AG08395 (cell line): ENCODE measurements at regions not wholly inside any gene's neighbourhood (a gene's known extent, or its start where the extent isn't known, plus 50 kb on each side); places are given as distances from the start of the nearest gene placed in this dataset.
A peak's percentile ranks its signal among the peaks of the same experiment; 100 is the strongest.
"Not testable (repeated sequence)": the region's sequence is repeated elsewhere in the genome, so short reads cannot be mapped to it uniquely, and the experiment has no call there.

ENCODE experiments used
- DNase-seq: peaks from one replicate; pipeline ENCODE4 v3.0.0; 2012; ENCODE audit warnings: mixed read lengths, low spot score

GRCh38 chr2:234723400-234723799 is 226.5 kb upstream of the ARL4C start:
- no peak for DNase-seq

- DNase-seq, result no peak
These were observed 225.3 kb upstream of the ARL4C start for GRCh38 chr2:234722176-234722575.

- DNase-seq, result no peak
These were observed 222.3 kb upstream of the ARL4C start for GRCh38 chr2:234719116-234719716.

GRCh38 chr2:234716271-234716670 is 219.4 kb upstream of the ARL4C start:
- DNase-seq, result no peak

GRCh38 chr2:234715671-234716250 is 218.9 kb upstream of the ARL4C start:
- no peak for DNase-seq

GRCh38 chr2:234714711-234715110 is 217.8 kb upstream of the ARL4C start:
- no peak for DNase-seq

- DNase-seq, result no peak
These were observed 215.6 kb upstream of the ARL4C start for GRCh38 chr2:234712421-234712935.

GRCh38 chr2:234711308-234711707 is 214.4 kb upstream of the ARL4C start:
- no peak for DNase-seq

GRCh38 chr2:234710587-234710986 is 213.7 kb upstream of the ARL4C start:
- DNase-seq, result no peak

- no peak for DNase-seq
These were observed 213.2 kb upstream of the ARL4C start for GRCh38 chr2:234710066-234710465.

GRCh38 chr2:234708717-234709116 is 211.8 kb upstream of the ARL4C start:
- no peak for DNase-seq

GRCh38 chr2:234708091-234708683 is 211.3 kb upstream of the ARL4C start:
- no peak for DNase-seq

- no peak for DNase-seq
These were observed 209.2 kb upstream of the ARL4C start for GRCh38 chr2:234706086-234706485.

GRCh38 chr2:234705108-234705507 is 208.2 kb upstream of the ARL4C start:
- peak; percentile 41 for DNase-seq

- DNase-seq, result no peak
These were observed 206.4 kb upstream of the ARL4C start for GRCh38 chr2:234703258-234703657.

- DNase-seq, result no peak
These were observed 205.9 kb upstream of the ARL4C start for GRCh38 chr2:234702731-234703225.

- no peak for DNase-seq
These were observed 205.0 kb upstream of the ARL4C start for GRCh38 chr2:234701841-234702240.

GRCh38 chr2:234701421-234701820 is 204.5 kb upstream of the ARL4C start:
- no peak for DNase-seq

- DNase-seq, result no peak
These were observed 202.6 kb upstream of the ARL4C start for GRCh38 chr2:234699456-234699855.

GRCh38 chr2:234697300-234697876 is 200.5 kb upstream of the ARL4C start:
- not testable (repeated sequence) for DNase-seq

GRCh38 chr2:234695981-234696380 is 199.1 kb upstream of the ARL4C start:
- no peak for DNase-seq

GRCh38 chr2:234694244-234695013 is 197.5 kb upstream of the ARL4C start:
- DNase-seq, result peak; percentile 82
